Esophagus muscularis mucosa (tissue), 3 donors: ENCODE measurements at regions not wholly inside any gene's neighbourhood (a gene's known extent, or its start where the extent isn't known, plus 50 kb on each side); places are given as distances from the start of the nearest gene placed in this dataset.

ENCODE experiments used
- CTCF ChIP-seq, 3 experiments: fragments of 200-600 bp in 2 of 3; fragments of 450-650 bp in 1 of 3; sonication (generic) in 2 of 3; IDR thresholded peaks; one replicate each; pipeline ENCODE4 v1.5.1; 2017 to 2019; ENCODE audit warnings: antibody characterized with exemption in 3 of 3, mild to moderate bottlenecking in 2 of 3, moderate library complexity in 1 of 3
- POLR2AphosphoS5 ChIP-seq, 2 donors: sonication (generic); formaldehyde crosslinking; IDR thresholded peaks; one replicate each; pipeline ENCODE4 v1.6.1; 2017; ENCODE audit warnings: antibody characterized with exemption in 2 of 2

- no peak for TF ChIP-seq CTCF (IDR thresholded peaks at IDR 0.05)
- TF ChIP-seq POLR2AphosphoS5 (IDR thresholded peaks at IDR 0.05), result no peak
Measured at GRCh38 chrX:138073626-138074025, 507.7 kb downstream of the ZIC3 start.
